HEK293 (cell line): ENCODE measurements at regions not wholly inside any gene's neighbourhood (a gene's known extent, or its start where the extent isn't known, plus 50 kb on each side); places are given as distances from the start of the nearest gene placed in this dataset.
A peak's percentile ranks its signal among the peaks of the same experiment; 100 is the strongest.

ENCODE experiments used
- CTCF ChIA-PET: fragments of 350-600 bp; formaldehyde crosslinking; extraction: SDS; loops from one replicate; lab custom pipeline; 2021; ENCODE audit warnings: antibody characterized with exemption; lab: Yijun Ruan, JAX
- POLR2A ChIA-PET: fragments of 300-600 bp; formaldehyde crosslinking; extraction: SDS; loops from one replicate; lab custom pipeline; 2020; ENCODE audit warnings: antibody characterized with exemption, inconsistent platforms; lab: Yijun Ruan, JAX
- H3K27ac ChIP-seq: fragments of 200-500 bp; sonication (Bioruptor generic); 2 replicates; pipeline ENCODE4 v1.5.1; 2014; ENCODE audit warnings: low read depth, low read length, control low read depth, inconsistent platforms; ENCODE audit errors: extremely low read depth
- H3K36me3 ChIP-seq, 2 experiments: fragments of 200-500 bp in 1 of 2; sonication (Bioruptor generic) in 1 of 2; 1 replicate in 1 of 2; 2 replicates in 1 of 2; pipeline ENCODE4 v1.5.1; 2014 to 2017; ENCODE audit warnings: inconsistent platforms in 2 of 2, low read length in 2 of 2; ENCODE audit not compliant: control insufficient read depth in 2 of 2, insufficient read depth in 1 of 2
- H3K4me1 ChIP-seq: fragments of 200-500 bp; sonication (Bioruptor generic); 2 replicates; pipeline ENCODE4 v1.5.1; 2014; ENCODE audit warnings: mild to moderate bottlenecking, low read length, inconsistent platforms; ENCODE audit not compliant: control insufficient read depth, insufficient read depth
- H3K4me3 ChIP-seq: 2 replicates; pipeline ENCODE4 v1.5.1; 2011; ENCODE audit warnings: low read depth, mild to moderate bottlenecking, control low read depth, low read length, moderate library complexity
- H3K9me3 ChIP-seq: fragments of 200-500 bp; sonication (Bioruptor generic); 2 replicates; pipeline ENCODE4 v1.5.1; 2014; ENCODE audit warnings: low read depth, low read length, inconsistent platforms; ENCODE audit not compliant: control insufficient read depth, insufficient read depth
- KLF10 ChIP-seq: fragments of 450-650 bp; IDR thresholded peaks from 2 replicates; pipeline ENCODE4 v1.5.1; 2018; ENCODE audit warnings: missing biosample characterization, mild to moderate bottlenecking, missing genetic modification characterization
- PRDM1 ChIP-seq: fragments of 450-650 bp; formaldehyde crosslinking; IDR thresholded peaks from 2 replicates; pipeline ENCODE4; 2016; ENCODE audit warnings: missing biosample characterization, missing genetic modification characterization
- PRDM6 ChIP-seq: fragments of 450-650 bp; formaldehyde crosslinking; IDR thresholded peaks from 2 replicates; pipeline ENCODE4 v1.5.1; 2017; ENCODE audit warnings: missing biosample characterization, missing genetic modification characterization
- SP3 ChIP-seq: fragments of 450-650 bp; formaldehyde crosslinking; IDR thresholded peaks from 2 replicates; pipeline ENCODE4 v1.5.1; 2016; ENCODE audit warnings: missing biosample characterization, missing genetic modification characterization
- ZBTB11 ChIP-seq: fragments of 450-650 bp; formaldehyde crosslinking; conservative IDR thresholded peaks from 2 replicates; pipeline ENCODE4 v1.5.1; 2016; ENCODE audit warnings: low read depth, missing biosample characterization, missing genetic modification characterization
- ZNF114 ChIP-seq: fragments of 450-650 bp; formaldehyde crosslinking; IDR thresholded peaks from 2 replicates; pipeline ENCODE4 v1.5.0; 2017; ENCODE audit warnings: missing biosample characterization, missing genetic modification characterization
- ZNF16 ChIP-seq: fragments of 450-650 bp; formaldehyde crosslinking; IDR thresholded peaks from 2 replicates; pipeline ENCODE4 v1.5.1; 2016; ENCODE audit warnings: low read depth, missing biosample characterization, missing genetic modification characterization
- ZNF292 ChIP-seq: fragments of 450-650 bp; formaldehyde crosslinking; IDR thresholded peaks from 2 replicates; pipeline ENCODE4 v1.5.1; 2016; ENCODE audit warnings: low read depth, missing biosample characterization, missing genetic modification characterization, borderline replicate concordance
- ZNF366 ChIP-seq: fragments of 450-650 bp; formaldehyde crosslinking; conservative IDR thresholded peaks from 2 replicates; pipeline ENCODE4 v1.5.1; 2016; ENCODE audit warnings: missing biosample characterization, missing genetic modification characterization
- ZNF561 ChIP-seq: fragments of 450-650 bp; IDR thresholded peaks from 2 replicates; pipeline ENCODE4 v1.5.1; 2018; ENCODE audit warnings: missing biosample characterization, missing genetic modification characterization, borderline replicate concordance
- ZNF585B ChIP-seq: fragments of 450-650 bp; formaldehyde crosslinking; IDR thresholded peaks from 2 replicates; pipeline ENCODE4 v1.5.1; 2016; ENCODE audit warnings: missing biosample characterization, missing genetic modification characterization
- ZNF623 ChIP-seq: fragments of 450-650 bp; formaldehyde crosslinking; IDR thresholded peaks from 2 replicates; pipeline ENCODE4 v1.5.1; 2016; ENCODE audit warnings: missing biosample characterization, missing genetic modification characterization
- ZNF654 ChIP-seq: fragments of 450-650 bp; formaldehyde crosslinking; IDR thresholded peaks from 2 replicates; pipeline ENCODE4 v1.5.1; 2016; ENCODE audit warnings: low read depth, missing biosample characterization, missing genetic modification characterization
- ZNF777 ChIP-seq: fragments of 450-650 bp; formaldehyde crosslinking; IDR thresholded peaks from 2 replicates; pipeline ENCODE4 v1.5.1; 2017; ENCODE audit warnings: missing biosample characterization, missing genetic modification characterization, borderline replicate concordance
- TF ChIP-seq, protein P1 (sequence below): fragments of 450-650 bp; formaldehyde crosslinking; IDR thresholded peaks from 2 replicates; pipeline ENCODE4 v1.5.1; 2016; ENCODE audit warnings: missing biosample characterization, missing genetic modification characterization
- TF ChIP-seq, protein P2 (sequence below): fragments of 450-650 bp; formaldehyde crosslinking; IDR thresholded peaks from 2 replicates; pipeline ENCODE4 v1.5.1; 2017; ENCODE audit warnings: missing biosample characterization, missing genetic modification characterization

DNA sequence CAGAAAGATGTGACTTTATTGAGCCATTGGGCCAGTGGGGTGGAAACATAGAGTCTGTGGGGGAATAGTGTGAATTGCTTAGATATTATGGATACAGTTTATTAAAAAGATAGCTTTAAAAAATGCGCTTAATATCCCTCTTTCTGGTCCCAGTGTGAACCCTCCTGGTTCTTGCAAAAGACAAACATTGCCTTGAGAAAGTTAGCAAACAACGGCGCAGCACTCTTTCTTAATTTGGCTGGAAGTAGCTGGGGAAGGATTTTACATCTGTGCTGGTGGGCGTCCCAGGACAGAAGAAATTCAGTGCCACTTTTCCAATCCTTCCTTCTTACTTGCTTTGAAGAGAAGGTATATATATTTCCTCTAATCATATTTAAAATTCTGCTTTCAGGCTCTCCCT lies 191.4 kb upstream of the ZFP64 start (continued):
- no peak for TF ChIP-seq ZNF561 (tag by site-specific recombination)
- TF ChIP-seq ZNF114 (tag by site-specific recombination): no peak
- TF ChIP-seq ZNF777 (tag by site-specific recombination): no peak
- no peak for TF ChIP-seq PRDM1 (tag by site-specific recombination)
- no peak for TF ChIP-seq KLF10 (tag by site-specific recombination)
- TF ChIP-seq ZNF16 (tag by site-specific recombination): no peak
- no peak for TF ChIP-seq SP3 (tag by site-specific recombination)

DNA sequence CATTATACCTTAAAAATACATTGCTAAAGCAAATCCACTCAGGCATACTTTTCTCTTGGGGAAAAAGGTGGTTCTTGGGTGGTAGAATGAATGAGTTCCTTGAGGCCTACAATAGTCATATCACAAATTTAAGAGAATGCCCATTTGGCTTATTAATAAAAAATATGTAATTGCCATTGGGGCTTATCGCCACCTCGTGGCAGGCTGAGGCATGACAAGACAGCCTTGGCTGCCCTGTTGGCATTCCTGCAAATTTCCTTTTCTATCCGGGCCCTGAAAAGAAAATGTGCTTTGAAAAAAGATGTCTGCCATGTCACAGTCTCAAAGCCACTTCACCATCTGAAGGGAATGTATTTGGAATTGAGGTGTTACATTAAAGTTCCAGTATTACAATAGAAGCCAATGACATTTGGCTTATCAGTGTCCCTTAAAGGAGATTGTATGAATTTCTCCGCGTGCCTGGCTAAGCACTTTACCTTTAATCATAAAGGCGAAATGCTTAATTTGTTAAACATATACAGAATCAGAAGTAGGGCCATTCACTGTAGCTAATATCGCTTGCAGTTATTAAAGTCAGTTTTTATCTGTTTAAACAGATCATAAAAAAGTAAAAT lies 188.3 kb upstream of the ZFP64 start:
- H3K36me3 ChIP-seq: no peaks in the 10 kb centered on the region
- no peak overlapping the region for H3K4me3 ChIP-seq
- ChIA-PET CTCF (interaction anchor here (0.7 to 3.3 kb wide), 9 partner anchors 9 to 1168 kb away, joined by 3 to 30 read pairs (median 3); no protein-coding TSS in a partner anchor), POLR2A (interaction anchor here (0.5 kb wide), 1 partner anchor 269 kb away, joined by 4 read pairs; no protein-coding TSS in a partner anchor)
- TF ChIP-seq, protein P1, sequence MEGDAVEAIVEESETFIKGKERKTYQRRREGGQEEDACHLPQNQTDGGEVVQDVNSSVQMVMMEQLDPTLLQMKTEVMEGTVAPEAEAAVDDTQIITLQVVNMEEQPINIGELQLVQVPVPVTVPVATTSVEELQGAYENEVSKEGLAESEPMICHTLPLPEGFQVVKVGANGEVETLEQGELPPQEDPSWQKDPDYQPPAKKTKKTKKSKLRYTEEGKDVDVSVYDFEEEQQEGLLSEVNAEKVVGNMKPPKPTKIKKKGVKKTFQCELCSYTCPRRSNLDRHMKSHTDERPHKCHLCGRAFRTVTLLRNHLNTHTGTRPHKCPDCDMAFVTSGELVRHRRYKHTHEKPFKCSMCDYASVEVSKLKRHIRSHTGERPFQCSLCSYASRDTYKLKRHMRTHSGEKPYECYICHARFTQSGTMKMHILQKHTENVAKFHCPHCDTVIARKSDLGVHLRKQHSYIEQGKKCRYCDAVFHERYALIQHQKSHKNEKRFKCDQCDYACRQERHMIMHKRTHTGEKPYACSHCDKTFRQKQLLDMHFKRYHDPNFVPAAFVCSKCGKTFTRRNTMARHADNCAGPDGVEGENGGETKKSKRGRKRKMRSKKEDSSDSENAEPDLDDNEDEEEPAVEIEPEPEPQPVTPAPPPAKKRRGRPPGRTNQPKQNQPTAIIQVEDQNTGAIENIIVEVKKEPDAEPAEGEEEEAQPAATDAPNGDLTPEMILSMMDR (tag by site-specific recombination): peak; percentile 28; the same call in 1 of the 2 replicates
- TF ChIP-seq ZNF585B (tag by site-specific recombination) (no peak), ZNF366 (no peak), ZNF654 (tag by site-specific recombination) (peak; percentile 46), PRDM6 (tag by site-specific recombination) (no peak)
- TF ChIP-seq, protein P2, sequence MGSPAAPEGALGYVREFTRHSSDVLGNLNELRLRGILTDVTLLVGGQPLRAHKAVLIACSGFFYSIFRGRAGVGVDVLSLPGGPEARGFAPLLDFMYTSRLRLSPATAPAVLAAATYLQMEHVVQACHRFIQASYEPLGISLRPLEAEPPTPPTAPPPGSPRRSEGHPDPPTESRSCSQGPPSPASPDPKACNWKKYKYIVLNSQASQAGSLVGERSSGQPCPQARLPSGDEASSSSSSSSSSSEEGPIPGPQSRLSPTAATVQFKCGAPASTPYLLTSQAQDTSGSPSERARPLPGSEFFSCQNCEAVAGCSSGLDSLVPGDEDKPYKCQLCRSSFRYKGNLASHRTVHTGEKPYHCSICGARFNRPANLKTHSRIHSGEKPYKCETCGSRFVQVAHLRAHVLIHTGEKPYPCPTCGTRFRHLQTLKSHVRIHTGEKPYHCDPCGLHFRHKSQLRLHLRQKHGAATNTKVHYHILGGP: no peak
- H3K27ac ChIP-seq: no peak overlapping the region
- no peaks in the 10 kb centered on the region for H3K9me3 ChIP-seq
- H3K4me1 ChIP-seq: no peaks in the 10 kb centered on the region

DNA sequence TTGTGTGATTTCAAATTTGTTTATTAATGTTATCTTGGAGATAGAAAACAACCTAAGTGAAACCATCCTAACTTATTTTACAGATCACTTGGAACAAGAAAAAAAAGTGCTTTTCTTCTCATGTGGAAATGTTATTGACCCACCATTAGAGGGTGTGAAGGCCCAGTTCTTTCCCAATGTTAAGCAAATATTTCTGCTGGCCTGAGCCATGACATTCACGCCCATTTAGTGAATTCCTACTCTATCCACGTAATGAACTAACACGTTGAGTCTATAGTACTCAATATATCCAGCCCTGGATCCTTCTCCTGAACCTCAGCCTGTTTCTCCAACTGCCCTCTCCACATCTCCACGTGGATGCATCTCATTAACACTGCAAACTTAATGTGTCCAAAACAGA lies 180.6 kb upstream of the ZFP64 start:
- POLR2A ChIA-PET: no interaction called here

More for the DNA sequence above, 180.6 kb upstream of the ZFP64 start:
- no peak overlapping the region for H3K4me3 ChIP-seq
- CTCF ChIA-PET: interaction anchor here (1.1 kb wide), 1 partner anchor 10 kb away, joined by 6 read pairs; no protein-coding TSS in a partner anchor
- H3K4me1 ChIP-seq: no peaks in the 10 kb centered on the region
- TF ChIP-seq ZBTB11 (tag by site-specific recombination): no peak
- TF ChIP-seq ZNF292: no peak
- TF ChIP-seq ZNF623 (tag by site-specific recombination): no peak
- no peak overlapping the region for H3K27ac ChIP-seq
- H3K36me3 ChIP-seq: no peaks in the 10 kb centered on the region
- H3K9me3 ChIP-seq: no peaks in the 10 kb centered on the region
